Panc1 (cell line): ENCODE measurements at regions not wholly inside any gene's neighbourhood (a gene's known extent, or its start where the extent isn't known, plus 50 kb on each side); places are given as distances from the start of the nearest gene placed in this dataset.
"Not testable (repeated sequence)": the region's sequence is repeated elsewhere in the genome, so short reads cannot be mapped to it uniquely, and the experiment has no call there.

Source experiments
- CTCF ChIP-seq: fragments of 450-650 bp; IDR thresholded peaks from 2 replicates; pipeline ENCODE4 v1.5.1; 2017; ENCODE audit warnings: mild to moderate bottlenecking
- POLR2AphosphoS5 ChIP-seq: IDR thresholded peaks from 2 replicates; pipeline ENCODE4 v1.6.1; 2012; ENCODE audit warnings: mild to moderate bottlenecking, low read depth, low read length, moderate library complexity
- SIN3A ChIP-seq: IDR thresholded peaks from 2 replicates; pipeline ENCODE4 v1.6.1; 2012; ENCODE audit warnings: low read depth, mild to moderate bottlenecking, low read length, moderate library complexity, borderline replicate concordance; ENCODE audit not compliant: insufficient read depth
- TCF7L2 ChIP-seq: IDR thresholded peaks from 2 replicates; pipeline ENCODE4 v1.6.1; 2011; ENCODE audit warnings: mild to moderate bottlenecking, low read depth, low read length, inconsistent platforms

- not testable (repeated sequence) for TF ChIP-seq CTCF, TCF7L2, SIN3A, POLR2AphosphoS5
Measured at GRCh38 chr4:171298048-171298718, 515.0 kb upstream of the GALNTL6 start.
